HepG2 (cell line): ENCODE measurements at regions not wholly inside any gene's neighbourhood (a gene's known extent, or its start where the extent isn't known, plus 50 kb on each side); places are given as distances from the start of the nearest gene placed in this dataset.

ENCODE experiments used
- ATAC-seq: fragments of 200-7000 bp; cut with Tn5 transposase; 3 replicates; pipeline ENCODE4 v1.9.1; 2020; ENCODE audit warnings: mild to moderate bottlenecking, moderate library complexity
- BruUV-seq: library from RNA; stranded (reverse); fragments of 400-500 nt; replicated peaks from 2 replicates; lab custom pipeline; 2021; lab: Mats Ljungman, UMichigan
- CTCF ChIA-PET: fragments of 300-600 bp; formaldehyde crosslinking; extraction: SDS; loops from one replicate; lab custom pipeline; 2021; ENCODE audit warnings: low total read pairs, inconsistent platforms, low intra/inter-chr PET ratio; lab: Yijun Ruan, JAX
- POLR2A ChIA-PET: fragments of 350-600 bp; sonication (Branson Sonifier 250); formaldehyde crosslinking; loops from one replicate; lab custom pipeline; 2020; ENCODE audit warnings: antibody characterized with exemption, inconsistent platforms; lab: Yijun Ruan, JAX
- DNase-seq: peaks from one replicate; pipeline ENCODE4 v3.0.0-alpha.2; 2015; ENCODE audit warnings: low spot score
- FAIRE-seq: peaks from 3 replicates; lab custom pipeline; 2011; peaks lifted over from hg19 to GRCh38; lab: Jason Lieb, UNC
- H2AFZ ChIP-seq: one replicate; pipeline ENCODE4 v1.6.1; 2011; ENCODE audit warnings: low read length, inconsistent platforms
- H3K27ac ChIP-seq: fragments of 300-600 bp; 3 replicates; pipeline ENCODE4 v1.8.0; 2011; ENCODE audit warnings: mixed run types, mild to moderate bottlenecking, mixed read lengths, low read length, inconsistent platforms; ENCODE audit not compliant: insufficient read depth; ENCODE audit errors: extremely low read length
- H3K27me3 ChIP-seq, 2 experiments: fragments of 200-600 bp in 1 of 2; 2 replicates in 1 of 2; 3 replicates in 1 of 2; pipeline versions ENCODE4 v1.6.0 to v1.8.0; 2011; ENCODE audit warnings: low read length in 2 of 2, mild to moderate bottlenecking in 2 of 2, moderate library complexity in 2 of 2, inconsistent platforms in 1 of 2; ENCODE audit not compliant: insufficient read depth in 2 of 2, control insufficient read depth in 1 of 2
- H3K36me3 ChIP-seq, 2 experiments: fragments of 200-600 bp in 1 of 2; replicated peaks in 1 of 2; 2 replicates in 1 of 2; 3 replicates in 1 of 2; pipeline versions ENCODE4 v1.5.1 to v1.8.0; 2011; ENCODE audit warnings: low read length in 2 of 2, inconsistent platforms in 1 of 2; ENCODE audit not compliant: insufficient read depth in 2 of 2, control insufficient read depth in 1 of 2
- H3K4me1 ChIP-seq: 2 replicates; pipeline ENCODE4 v1.5.1; 2012; ENCODE audit warnings: low read length, inconsistent platforms; ENCODE audit not compliant: insufficient read depth
- H3K4me2 ChIP-seq: 2 replicates; pipeline ENCODE4 v1.6.0; 2011; ENCODE audit warnings: low read depth, low read length, inconsistent platforms
- H3K4me3 ChIP-seq, 3 experiments: fragments of 200-600 bp in 1 of 3; sonication (generic), shearing (Covaris generic) in 1 of 3; replicated peaks in 1 of 3; 2 replicates each; pipeline ENCODE4 v1.5.1; 2011 to 2016; ENCODE audit warnings: low read length in 3 of 3, inconsistent platforms in 2 of 3, low read depth in 2 of 3, mild to moderate bottlenecking in 2 of 3, control low read depth in 1 of 3, mixed read lengths in 1 of 3; ENCODE audit not compliant: insufficient read depth in 1 of 3
- H3K79me2 ChIP-seq: one replicate; pipeline ENCODE4 v1.6.1; 2011; ENCODE audit warnings: low read length, inconsistent platforms; ENCODE audit not compliant: insufficient read depth
- H3K9ac ChIP-seq: 2 replicates; pipeline ENCODE4 v1.6.0; 2011; ENCODE audit warnings: mild to moderate bottlenecking, low read depth, low read length, inconsistent platforms; ENCODE audit not compliant: insufficient read depth
- H3K9me3 ChIP-seq: 2 replicates; pipeline ENCODE4 v1.5.1; 2012; ENCODE audit warnings: mild to moderate bottlenecking, low read length
- H4K20me1 ChIP-seq: 2 replicates; pipeline ENCODE4 v1.6.0; 2011; ENCODE audit warnings: inconsistent platforms, mild to moderate bottlenecking, low read length, moderate library complexity; ENCODE audit not compliant: insufficient read depth
- CREB1 ChIP-seq, 2 experiments: fragments of 450-650 bp in 1 of 2; IDR thresholded peaks; 2 replicates each; pipeline ENCODE4 v1.6.1; 2016 to 2017; ENCODE audit warnings: control low read depth in 1 of 2, mild to moderate bottlenecking in 1 of 2, missing compliant biosample characterization in 1 of 2, missing genetic modification characterization in 1 of 2
- KLF16 ChIP-seq, 2 experiments: sonication (generic) in 1 of 2; formaldehyde crosslinking in 1 of 2; IDR thresholded peaks; 2 replicates each; pipeline versions ENCODE4 v1.6.1 to v1.8.0; 2016 to 2023; ENCODE audit warnings: missing genetic modification reagents in 2 of 2, missing compliant biosample characterization in 1 of 2
- NONO ChIP-seq, 2 experiments: fragments of 450-650 bp in 1 of 2; sonication (generic) in 1 of 2; formaldehyde crosslinking in 1 of 2; IDR thresholded peaks in 1 of 2; conservative IDR thresholded peaks in 1 of 2; 2 replicates each; pipeline versions ENCODE4 v1.6.1 to v1.8.0; 2017 to 2022; ENCODE audit warnings: mild to moderate bottlenecking in 1 of 2, missing genetic modification reagents in 1 of 2, moderate library complexity in 1 of 2
- TERF1 ChIP-seq: sonication (generic); formaldehyde crosslinking; IDR thresholded peaks from 2 replicates; pipeline ENCODE4 v1.8.0; 2022; ENCODE audit warnings: mild to moderate bottlenecking, missing genetic modification reagents, moderate library complexity
- ZNF276 ChIP-seq: sonication (generic); formaldehyde crosslinking; IDR thresholded peaks from 2 replicates; pipeline ENCODE4 v1.4.0; 2020; ENCODE audit warnings: mild to moderate bottlenecking, low read depth, missing genetic modification reagents
- WGBS: methylation state at CpG from one replicate; pipeline ENCODE4 v1.1.6; 2017; ENCODE audit warnings: low lambda C conversion rate; 5-methylcytosine and 5-hydroxymethylcytosine counted together
- in situ Hi-C: cut with HindIII; loops from 2 replicates; pipeline ENCODE4 v1.10.0; 2017; ENCODE audit warnings: low pct_unique_long_range_greater_than_20kb; ENCODE audit not compliant: extremely low pct_ligation_motif_present
- intact Hi-C: fragments of 100-400 bp; cut with micrococcal nuclease; formaldehyde crosslinking; loops from one replicate; pipeline ENCODE4 v1.10.0; 2022; ENCODE audit not compliant: unreplicated experiment

GRCh38 chr7:85620936-85621685, 434.3 kb upstream of the SEMA3D start:
- Histone ChIP-seq H3K36me3 (no peaks in the 10 kb centered on the region), H3K27me3 (no peaks in the 10 kb centered on the region), H4K20me1 (no peaks in the 10 kb centered on the region), H3K79me2 (no peaks in the 10 kb centered on the region)
- POLR2A ChIA-PET: no interaction called here
- WGBS: 3% methylated on average over 3 of the region's 3 CpGs
- TF ChIP-seq TERF1 (CRISPR knock-in tag): no peak
- no peak for TF ChIP-seq NONO (IDR thresholded peaks at IDR 0.05)
- no peak for TF ChIP-seq NONO (CRISPR knock-in tag; conservative IDR thresholded peaks at IDR 0.05)
- TF ChIP-seq CREB1 (IDR thresholded peaks at IDR 0.05): no peak
- TF ChIP-seq CREB1 (CRISPR knock-in tag; IDR thresholded peaks at IDR 0.05): no peak
- no peak for TF ChIP-seq ZNF276
- TF ChIP-seq KLF16 (CRISPR knock-in tag; IDR thresholded peaks at IDR 0.05): no peak
- TF ChIP-seq, all 625 proteins: peak for 0
- CTCF ChIA-PET: no interaction called here
- no peak overlapping the region for H3K4me2 ChIP-seq
- ATAC-seq (no peak), DNase-seq (no peak), FAIRE-seq (no peak)
- intact Hi-C loops (no loop called here), in situ Hi-C loops (no loop called here)
- no peaks in the 10 kb centered on the region for H3K4me1 ChIP-seq
- H2AFZ ChIP-seq: no peak overlapping the region
- H3K9ac ChIP-seq: no peak overlapping the region
- no TSS peak for BruUV-seq
- no peak overlapping the region for H3K4me3 ChIP-seq
- H3K9me3 ChIP-seq: no peaks in the 10 kb centered on the region
- no peak overlapping the region for H3K27ac ChIP-seq
